MM.1S (cell line): ENCODE measurements at regions not wholly inside any gene's neighbourhood (a gene's known extent, or its start where the extent isn't known, plus 50 kb on each side); places are given as distances from the start of the nearest gene placed in this dataset.

ENCODE experiments used
- DNase-seq: peaks from one replicate; pipeline ENCODE4 v3.0.0-alpha.2; 2015
- H2AFZ ChIP-seq: fragments of 300-600 bp; sonication (generic); 2 replicates; pipeline ENCODE4 v1.6.0; 2016; ENCODE audit warnings: antibody characterized with exemption, low read length
- H3F3A ChIP-seq: fragments of 300-600 bp; sonication (generic); 2 replicates; pipeline ENCODE4 v1.6.1; 2016; ENCODE audit warnings: mild to moderate bottlenecking, antibody characterized with exemption, low read length, moderate library complexity, mixed read lengths; ENCODE audit not compliant: insufficient read depth
- H3K27ac ChIP-seq: fragments of 300-600 bp; sonication (generic); 2 replicates; pipeline ENCODE4 v1.5.1; 2016; ENCODE audit warnings: mild to moderate bottlenecking, low read length
- H3K27me3 ChIP-seq: fragments of 300-600 bp; sonication (generic); replicated peaks from 2 replicates; pipeline ENCODE4 v1.6.0; 2016; ENCODE audit warnings: low read length; ENCODE audit not compliant: insufficient read depth
- H3K36me3 ChIP-seq: fragments of 300-600 bp; sonication (generic); replicated peaks from 2 replicates; pipeline ENCODE4 v1.6.1; 2016; ENCODE audit warnings: mild to moderate bottlenecking, low read length, mixed read lengths; ENCODE audit not compliant: insufficient read depth
- H3K4me1 ChIP-seq: fragments of 300-600 bp; sonication (generic); 2 replicates; pipeline ENCODE4 v1.6.1; 2016; ENCODE audit warnings: low read length, mixed read lengths
- H3K4me2 ChIP-seq: fragments of 300-600 bp; sonication (generic); 2 replicates; pipeline ENCODE4 v1.6.0; 2016; ENCODE audit warnings: low read depth, low read length
- H3K4me3 ChIP-seq: fragments of 300-600 bp; sonication (generic); 2 replicates; pipeline ENCODE4 v1.5.1; 2016; ENCODE audit warnings: low read length, mixed read lengths
- H3K79me2 ChIP-seq: fragments of 300-600 bp; sonication (generic); 2 replicates; pipeline ENCODE4 v1.6.1; 2016; ENCODE audit warnings: mixed run types, low read length, mixed read lengths
- H3K9ac ChIP-seq: fragments of 300-600 bp; sonication (generic); 2 replicates; pipeline ENCODE4 v1.6.1; 2016; ENCODE audit warnings: low read length, mixed read lengths
- H3K9me2 ChIP-seq: fragments of 300-600 bp; sonication (generic); replicated peaks from 2 replicates; pipeline ENCODE4 v1.6.1; 2016; ENCODE audit warnings: mild to moderate bottlenecking, low read length, mixed read lengths; ENCODE audit not compliant: insufficient read depth
- H3K9me3 ChIP-seq: fragments of 300-600 bp; sonication (generic); replicated peaks from 2 replicates; pipeline ENCODE4 v1.6.1; 2016; ENCODE audit warnings: mild to moderate bottlenecking, low read length, mixed read lengths; ENCODE audit not compliant: insufficient read depth
- H4K20me1 ChIP-seq: fragments of 300-600 bp; sonication (generic); 2 replicates; pipeline ENCODE4 v1.6.1; 2016; ENCODE audit warnings: mild to moderate bottlenecking, low read length, moderate library complexity, mixed read lengths; ENCODE audit not compliant: insufficient read depth
- EZH2 ChIP-seq: fragments of 300-600 bp; sonication (generic); optimal IDR thresholded peaks from 2 replicates; pipeline ENCODE3; 2017; ENCODE audit warnings: low read depth, mild to moderate bottlenecking, antibody characterized with exemption, low read length, mixed read lengths
- EZH2phosphoT487 ChIP-seq: fragments of 300-600 bp; sonication (generic); IDR thresholded peaks from 2 replicates; pipeline ENCODE4 v1.6.1; 2018; ENCODE audit warnings: antibody characterized with exemption, low read length
- TF ChIP-seq, protein P1 (sequence below): fragments of 300-600 bp; sonication (generic); IDR thresholded peaks from 2 replicates; pipeline ENCODE4 v1.5.1; 2016; ENCODE audit warnings: antibody characterized with exemption, low read length, mixed read lengths

- H3K9me3 ChIP-seq: no peaks in the 10 kb centered on the region
- no peaks in the 10 kb centered on the region for H3K36me3 ChIP-seq
- DNase-seq: peak; percentile 34
- no peak overlapping the region for H3K9ac ChIP-seq
- H3K79me2 ChIP-seq: no peaks in the 10 kb centered on the region
- no peaks in the 10 kb centered on the region for H3K27me3 ChIP-seq
- no peak overlapping the region for H3K4me2 ChIP-seq
- no peak overlapping the region for H2AFZ ChIP-seq
- H3K4me1 ChIP-seq: no peaks in the 10 kb centered on the region
- no peaks in the 10 kb centered on the region for H4K20me1 ChIP-seq
- H3F3A ChIP-seq: no peaks in the 10 kb centered on the region
- H3K9me2 ChIP-seq: no peaks in the 10 kb centered on the region
- TF ChIP-seq EZH2: no peak
- TF ChIP-seq, protein P1, sequence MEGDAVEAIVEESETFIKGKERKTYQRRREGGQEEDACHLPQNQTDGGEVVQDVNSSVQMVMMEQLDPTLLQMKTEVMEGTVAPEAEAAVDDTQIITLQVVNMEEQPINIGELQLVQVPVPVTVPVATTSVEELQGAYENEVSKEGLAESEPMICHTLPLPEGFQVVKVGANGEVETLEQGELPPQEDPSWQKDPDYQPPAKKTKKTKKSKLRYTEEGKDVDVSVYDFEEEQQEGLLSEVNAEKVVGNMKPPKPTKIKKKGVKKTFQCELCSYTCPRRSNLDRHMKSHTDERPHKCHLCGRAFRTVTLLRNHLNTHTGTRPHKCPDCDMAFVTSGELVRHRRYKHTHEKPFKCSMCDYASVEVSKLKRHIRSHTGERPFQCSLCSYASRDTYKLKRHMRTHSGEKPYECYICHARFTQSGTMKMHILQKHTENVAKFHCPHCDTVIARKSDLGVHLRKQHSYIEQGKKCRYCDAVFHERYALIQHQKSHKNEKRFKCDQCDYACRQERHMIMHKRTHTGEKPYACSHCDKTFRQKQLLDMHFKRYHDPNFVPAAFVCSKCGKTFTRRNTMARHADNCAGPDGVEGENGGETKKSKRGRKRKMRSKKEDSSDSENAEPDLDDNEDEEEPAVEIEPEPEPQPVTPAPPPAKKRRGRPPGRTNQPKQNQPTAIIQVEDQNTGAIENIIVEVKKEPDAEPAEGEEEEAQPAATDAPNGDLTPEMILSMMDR: peak; percentile 50
- no peak overlapping the region for H3K4me3 ChIP-seq
- no peak overlapping the region for H3K27ac ChIP-seq
Observed at GRCh38 chrX:125132274-125132673, 187.4 kb upstream of the TEX13C start.

DNA sequence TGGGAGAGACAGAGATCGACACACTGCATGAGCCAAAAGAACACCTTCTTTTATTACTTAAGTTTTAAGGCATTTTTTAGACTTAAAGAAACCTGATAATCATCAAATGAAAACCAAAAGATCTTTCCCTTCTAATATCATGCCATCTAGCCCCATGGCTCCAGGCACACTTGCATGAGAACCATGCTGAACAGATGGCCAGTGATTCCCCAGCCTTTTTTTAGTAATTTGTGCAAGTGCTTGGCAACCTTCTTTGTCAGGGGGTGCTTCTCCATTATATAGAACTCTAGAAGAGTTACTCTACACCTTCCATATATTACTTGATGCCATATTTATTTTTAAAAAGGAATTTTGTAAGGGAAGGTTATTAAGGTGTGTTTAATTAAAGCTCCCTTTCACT is 182.2 kb upstream of the TEX13C start:
- no peaks in the 10 kb centered on the region for H3K27me3 ChIP-seq
- H3K27ac ChIP-seq: no peak overlapping the region
- H3F3A ChIP-seq: no peaks in the 10 kb centered on the region
- H3K36me3 ChIP-seq: no peaks in the 10 kb centered on the region
- H3K9me3 ChIP-seq: no peaks in the 10 kb centered on the region
- H3K79me2 ChIP-seq: no peaks in the 10 kb centered on the region
- DNase-seq: no peak
- no peak overlapping the region for H2AFZ ChIP-seq
- TF ChIP-seq, protein P1: no peak
- no peak for TF ChIP-seq EZH2
- no peak for TF ChIP-seq EZH2phosphoT487
- H3K4me1 ChIP-seq: no peaks in the 10 kb centered on the region
- no peaks in the 10 kb centered on the region for H3K9me2 ChIP-seq
- H3K4me3 ChIP-seq: no peak overlapping the region
- no peaks in the 10 kb centered on the region for H4K20me1 ChIP-seq
- no peak overlapping the region for H3K4me2 ChIP-seq
- no peak overlapping the region for H3K9ac ChIP-seq

DNA sequence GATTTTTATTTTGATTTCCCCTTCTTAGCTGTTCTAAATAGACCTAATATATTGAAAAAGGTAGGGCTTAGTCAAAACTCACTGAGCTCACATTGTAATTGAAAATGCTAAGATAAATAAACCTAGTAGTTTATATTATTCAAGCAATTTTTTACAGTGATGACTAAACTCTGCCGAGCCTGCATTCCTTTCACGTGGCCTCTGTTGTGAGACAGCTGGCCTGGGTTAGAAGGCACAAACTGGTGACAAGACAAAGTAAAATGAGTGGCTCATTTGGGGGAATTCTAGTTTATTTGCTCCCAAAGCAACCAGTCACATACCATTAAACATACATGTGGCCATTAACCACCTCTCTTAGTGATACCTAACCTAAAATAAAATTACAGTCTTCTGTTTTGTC is 169.4 kb upstream of the TEX13C start:
- Histone ChIP-seq H3K4me3 (no peak overlapping the region), H3K4me2 (no peak overlapping the region), H3K4me1 (no peaks in the 10 kb centered on the region), H3K79me2 (no peaks in the 10 kb centered on the region), H4K20me1 (no peaks in the 10 kb centered on the region), H3K9ac (no peak overlapping the region), H3K27me3 (no peaks in the 10 kb centered on the region), H3K27ac (no peak overlapping the region), H3K9me2 (no peaks in the 10 kb centered on the region), H3F3A (no peaks in the 10 kb centered on the region), H3K36me3 (no peaks in the 10 kb centered on the region), H3K9me3 (no peaks in the 10 kb centered on the region), H2AFZ (no peak overlapping the region)
- TF ChIP-seq, protein P1: no peak
- TF ChIP-seq EZH2phosphoT487: no peak
- no peak for DNase-seq

GRCh38 chrX:125151146-125151545 is 168.5 kb upstream of the TEX13C start:
- Histone ChIP-seq H3K4me1 (no peaks in the 10 kb centered on the region), H3K4me3 (no peak overlapping the region), H3K9me2 (no peaks in the 10 kb centered on the region), H3K9ac (no peak overlapping the region), H3K4me2 (no peak overlapping the region), H2AFZ (no peak overlapping the region), H3F3A (no peaks in the 10 kb centered on the region), H3K79me2 (no peaks in the 10 kb centered on the region), H4K20me1 (no peaks in the 10 kb centered on the region), H3K36me3 (no peaks in the 10 kb centered on the region), H3K27me3 (no peaks in the 10 kb centered on the region), H3K9me3 (no peaks in the 10 kb centered on the region), H3K27ac (no peak overlapping the region)
- no peak for TF ChIP-seq EZH2
- TF ChIP-seq, protein P1: no peak
- TF ChIP-seq EZH2phosphoT487: no peak
- DNase-seq: no peak
